GM23338 (cell line): ENCODE measurements at regions not wholly inside any gene's neighbourhood (a gene's known extent, or its start where the extent isn't known, plus 50 kb on each side); places are given as distances from the start of the nearest gene placed in this dataset.

ENCODE experiments used
- CREB1 ChIP-seq: fragments of 250-450 bp; sonication (Bioruptor Pico); IDR thresholded peaks from 2 replicates; pipeline ENCODE4 v1.5.0; 2020; ENCODE audit warnings: low read depth, mild to moderate bottlenecking, moderate library complexity
- EZH2 ChIP-seq: fragments of 200-600 bp; sonication (generic); IDR thresholded peaks from one replicate; pipeline ENCODE4 v1.8.0; 2017; ENCODE audit warnings: antibody characterized with exemption, mild to moderate bottlenecking, low read depth; ENCODE audit not compliant: unreplicated experiment
- POLR2AphosphoS5 ChIP-seq: IDR thresholded peaks from 2 replicates; pipeline ENCODE4 v1.6.1; 2016; ENCODE audit warnings: antibody characterized with exemption, low read depth
- STAT1 ChIP-seq: IDR thresholded peaks from one replicate; pipeline ENCODE4 v1.6.1; 2016; ENCODE audit warnings: antibody characterized with exemption; ENCODE audit not compliant: unreplicated experiment
- ZNF114 ChIP-seq: fragments of 250-450 bp; sonication (Bioruptor Pico); IDR thresholded peaks from 2 replicates; pipeline ENCODE4 v1.5.0; 2020; ENCODE audit warnings: mild to moderate bottlenecking, moderate library complexity
- TF ChIP-seq, protein P1 (sequence below): fragments of 250-450 bp; sonication (Bioruptor Pico); IDR thresholded peaks from 2 replicates; pipeline ENCODE4 v1.5.0; 2020; ENCODE audit warnings: mild to moderate bottlenecking, moderate library complexity
- TF ChIP-seq, protein P2 (sequence below): IDR thresholded peaks from 2 replicates; pipeline ENCODE4 v1.6.1; 2016; ENCODE audit warnings: antibody characterized with exemption
- TF ChIP-seq, protein P3 (sequence below): IDR thresholded peaks from one replicate; pipeline ENCODE4 v1.6.1; 2018; ENCODE audit warnings: antibody characterized with exemption; ENCODE audit not compliant: unreplicated experiment

DNA sequence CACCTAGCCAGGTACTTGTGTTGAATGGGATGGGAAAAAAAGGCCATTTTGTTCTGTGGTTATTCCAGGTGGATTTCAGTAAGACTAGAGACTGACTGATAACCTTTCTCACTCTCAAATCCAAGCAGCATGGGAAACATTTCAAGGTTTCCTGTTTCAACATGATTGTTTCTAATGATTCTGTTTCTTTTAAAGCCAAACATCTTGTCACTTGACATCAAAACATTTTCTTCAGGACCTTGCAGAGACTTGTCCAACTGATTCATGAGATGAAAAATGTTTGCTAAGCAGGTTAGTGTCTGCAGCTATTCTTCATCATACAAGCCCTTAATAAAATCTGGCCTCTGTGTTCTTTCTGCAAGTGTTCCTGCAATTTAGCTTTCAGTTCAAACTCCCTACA, 456.5 kb upstream of the CWC22 start (continued):
- TF ChIP-seq, protein P1, sequence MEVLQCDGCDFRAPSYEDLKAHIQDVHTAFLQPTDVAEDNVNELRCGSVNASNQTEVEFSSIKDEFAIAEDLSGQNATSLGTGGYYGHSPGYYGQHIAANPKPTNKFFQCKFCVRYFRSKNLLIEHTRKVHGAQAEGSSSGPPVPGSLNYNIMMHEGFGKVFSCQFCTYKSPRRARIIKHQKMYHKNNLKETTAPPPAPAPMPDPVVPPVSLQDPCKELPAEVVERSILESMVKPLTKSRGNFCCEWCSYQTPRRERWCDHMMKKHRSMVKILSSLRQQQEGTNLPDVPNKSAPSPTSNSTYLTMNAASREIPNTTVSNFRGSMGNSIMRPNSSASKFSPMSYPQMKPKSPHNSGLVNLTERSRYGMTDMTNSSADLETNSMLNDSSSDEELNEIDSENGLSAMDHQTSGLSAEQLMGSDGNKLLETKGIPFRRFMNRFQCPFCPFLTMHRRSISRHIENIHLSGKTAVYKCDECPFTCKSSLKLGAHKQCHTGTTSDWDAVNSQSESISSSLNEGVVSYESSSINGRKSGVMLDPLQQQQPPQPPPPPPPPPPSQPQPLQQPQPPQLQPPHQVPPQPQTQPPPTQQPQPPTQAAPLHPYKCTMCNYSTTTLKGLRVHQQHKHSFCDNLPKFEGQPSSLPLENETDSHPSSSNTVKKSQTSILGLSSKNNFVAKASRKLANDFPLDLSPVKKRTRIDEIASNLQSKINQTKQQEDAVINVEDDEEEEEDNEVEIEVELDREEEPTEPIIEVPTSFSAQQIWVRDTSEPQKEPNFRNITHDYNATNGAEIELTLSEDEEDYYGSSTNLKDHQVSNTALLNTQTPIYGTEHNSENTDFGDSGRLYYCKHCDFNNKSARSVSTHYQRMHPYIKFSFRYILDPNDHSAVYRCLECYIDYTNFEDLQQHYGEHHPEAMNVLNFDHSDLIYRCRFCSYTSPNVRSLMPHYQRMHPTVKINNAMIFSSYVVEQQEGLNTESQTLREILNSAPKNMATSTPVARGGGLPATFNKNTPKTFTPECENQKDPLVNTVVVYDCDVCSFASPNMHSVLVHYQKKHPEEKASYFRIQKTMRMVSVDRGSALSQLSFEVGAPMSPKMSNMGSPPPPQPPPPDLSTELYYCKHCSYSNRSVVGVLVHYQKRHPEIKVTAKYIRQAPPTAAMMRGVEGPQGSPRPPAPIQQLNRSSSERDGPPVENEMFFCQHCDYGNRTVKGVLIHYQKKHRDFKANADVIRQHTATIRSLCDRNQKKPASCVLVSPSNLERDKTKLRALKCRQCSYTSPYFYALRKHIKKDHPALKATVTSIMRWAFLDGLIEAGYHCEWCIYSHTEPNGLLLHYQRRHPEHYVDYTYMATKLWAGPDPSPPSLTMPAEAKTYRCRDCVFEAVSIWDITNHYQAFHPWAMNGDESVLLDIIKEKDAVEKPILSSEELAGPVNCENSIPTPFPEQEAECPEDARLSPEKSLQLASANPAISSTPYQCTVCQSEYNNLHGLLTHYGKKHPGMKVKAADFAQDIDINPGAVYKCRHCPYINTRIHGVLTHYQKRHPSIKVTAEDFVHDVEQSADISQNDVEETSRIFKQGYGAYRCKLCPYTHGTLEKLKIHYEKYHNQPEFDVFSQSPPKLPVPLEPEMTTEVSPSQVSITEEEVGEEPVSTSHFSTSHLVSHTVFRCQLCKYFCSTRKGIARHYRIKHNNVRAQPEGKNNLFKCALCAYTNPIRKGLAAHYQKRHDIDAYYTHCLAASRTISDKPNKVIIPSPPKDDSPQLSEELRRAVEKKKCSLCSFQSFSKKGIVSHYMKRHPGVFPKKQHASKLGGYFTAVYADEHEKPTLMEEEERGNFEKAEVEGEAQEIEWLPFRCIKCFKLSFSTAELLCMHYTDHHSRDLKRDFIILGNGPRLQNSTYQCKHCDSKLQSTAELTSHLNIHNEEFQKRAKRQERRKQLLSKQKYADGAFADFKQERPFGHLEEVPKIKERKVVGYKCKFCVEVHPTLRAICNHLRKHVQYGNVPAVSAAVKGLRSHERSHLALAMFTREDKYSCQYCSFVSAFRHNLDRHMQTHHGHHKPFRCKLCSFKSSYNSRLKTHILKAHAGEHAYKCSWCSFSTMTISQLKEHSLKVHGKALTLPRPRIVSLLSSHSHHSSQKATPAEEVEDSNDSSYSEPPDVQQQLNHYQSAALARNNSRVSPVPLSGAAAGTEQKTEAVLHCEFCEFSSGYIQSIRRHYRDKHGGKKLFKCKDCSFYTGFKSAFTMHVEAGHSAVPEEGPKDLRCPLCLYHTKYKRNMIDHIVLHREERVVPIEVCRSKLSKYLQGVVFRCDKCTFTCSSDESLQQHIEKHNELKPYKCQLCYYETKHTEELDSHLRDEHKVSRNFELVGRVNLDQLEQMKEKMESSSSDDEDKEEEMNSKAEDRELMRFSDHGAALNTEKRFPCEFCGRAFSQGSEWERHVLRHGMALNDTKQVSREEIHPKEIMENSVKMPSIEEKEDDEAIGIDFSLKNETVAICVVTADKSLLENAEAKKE, result no peak
- TF ChIP-seq CREB1, result no peak
- TF ChIP-seq, protein P2, sequence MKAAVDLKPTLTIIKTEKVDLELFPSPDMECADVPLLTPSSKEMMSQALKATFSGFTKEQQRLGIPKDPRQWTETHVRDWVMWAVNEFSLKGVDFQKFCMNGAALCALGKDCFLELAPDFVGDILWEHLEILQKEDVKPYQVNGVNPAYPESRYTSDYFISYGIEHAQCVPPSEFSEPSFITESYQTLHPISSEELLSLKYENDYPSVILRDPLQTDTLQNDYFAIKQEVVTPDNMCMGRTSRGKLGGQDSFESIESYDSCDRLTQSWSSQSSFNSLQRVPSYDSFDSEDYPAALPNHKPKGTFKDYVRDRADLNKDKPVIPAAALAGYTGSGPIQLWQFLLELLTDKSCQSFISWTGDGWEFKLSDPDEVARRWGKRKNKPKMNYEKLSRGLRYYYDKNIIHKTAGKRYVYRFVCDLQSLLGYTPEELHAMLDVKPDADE, result no peak
- no peak for TF ChIP-seq ZNF114 (CRISPR knock-in tag)
- TF ChIP-seq, protein P3, sequence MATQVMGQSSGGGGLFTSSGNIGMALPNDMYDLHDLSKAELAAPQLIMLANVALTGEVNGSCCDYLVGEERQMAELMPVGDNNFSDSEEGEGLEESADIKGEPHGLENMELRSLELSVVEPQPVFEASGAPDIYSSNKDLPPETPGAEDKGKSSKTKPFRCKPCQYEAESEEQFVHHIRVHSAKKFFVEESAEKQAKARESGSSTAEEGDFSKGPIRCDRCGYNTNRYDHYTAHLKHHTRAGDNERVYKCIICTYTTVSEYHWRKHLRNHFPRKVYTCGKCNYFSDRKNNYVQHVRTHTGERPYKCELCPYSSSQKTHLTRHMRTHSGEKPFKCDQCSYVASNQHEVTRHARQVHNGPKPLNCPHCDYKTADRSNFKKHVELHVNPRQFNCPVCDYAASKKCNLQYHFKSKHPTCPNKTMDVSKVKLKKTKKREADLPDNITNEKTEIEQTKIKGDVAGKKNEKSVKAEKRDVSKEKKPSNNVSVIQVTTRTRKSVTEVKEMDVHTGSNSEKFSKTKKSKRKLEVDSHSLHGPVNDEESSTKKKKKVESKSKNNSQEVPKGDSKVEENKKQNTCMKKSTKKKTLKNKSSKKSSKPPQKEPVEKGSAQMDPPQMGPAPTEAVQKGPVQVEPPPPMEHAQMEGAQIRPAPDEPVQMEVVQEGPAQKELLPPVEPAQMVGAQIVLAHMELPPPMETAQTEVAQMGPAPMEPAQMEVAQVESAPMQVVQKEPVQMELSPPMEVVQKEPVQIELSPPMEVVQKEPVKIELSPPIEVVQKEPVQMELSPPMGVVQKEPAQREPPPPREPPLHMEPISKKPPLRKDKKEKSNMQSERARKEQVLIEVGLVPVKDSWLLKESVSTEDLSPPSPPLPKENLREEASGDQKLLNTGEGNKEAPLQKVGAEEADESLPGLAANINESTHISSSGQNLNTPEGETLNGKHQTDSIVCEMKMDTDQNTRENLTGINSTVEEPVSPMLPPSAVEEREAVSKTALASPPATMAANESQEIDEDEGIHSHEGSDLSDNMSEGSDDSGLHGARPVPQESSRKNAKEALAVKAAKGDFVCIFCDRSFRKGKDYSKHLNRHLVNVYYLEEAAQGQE, result no peak
- no peak for TF ChIP-seq EZH2
- TF ChIP-seq POLR2AphosphoS5, result no peak
- no peak for TF ChIP-seq STAT1
